A549 (cell line): ENCODE measurements at regions not wholly inside any gene's neighbourhood (a gene's known extent, or its start where the extent isn't known, plus 50 kb on each side); places are given as distances from the start of the nearest gene placed in this dataset.

Source experiments
- ATAC-seq, 2 experiments: fragments of 200-7000 bp in 1 of 2; fragments of >200 bp in 1 of 2; cut with Nextera tagmentation in 1 of 2; cut with Tn5 transposase in 1 of 2; 3 replicates each; pipeline versions ENCODE4 v1.8.0 to v1.9.1; 2018 to 2020; ENCODE audit warnings: mild to moderate bottlenecking in 1 of 2, moderate library complexity in 1 of 2
- CTCF ChIA-PET: fragments of 300-600 bp; sonication (Branson Sonifier 250); formaldehyde crosslinking; extraction: SDS; loops from one replicate; lab custom pipeline; 2021; ENCODE audit warnings: antibody characterized with exemption, inconsistent platforms; lab: Yijun Ruan, JAX
- POLR2A ChIA-PET: fragments of 350-600 bp; formaldehyde crosslinking; extraction: SDS; loops from one replicate; lab custom pipeline; 2021; ENCODE audit warnings: antibody characterized with exemption, inconsistent platforms; lab: Yijun Ruan, JAX
- DNase-seq, 2 experiments: peaks; one replicate each; pipeline versions ENCODE4 v3.0.0 to v3.0.0-alpha.2; 2011 to 2016; ENCODE audit warnings: low read depth in 1 of 2, low spot score in 1 of 2
- FAIRE-seq: peaks from 2 replicates; lab custom pipeline; 2011; peaks lifted over from hg19 to GRCh38; lab: Jason Lieb, UNC
- H3K27ac ChIP-seq, 2 experiments: fragments of >200 bp; sonication (Bioruptor Twin); formaldehyde crosslinking; 3 replicates each; pipeline ENCODE4 v1.5.1; 2016 to 2017
- H3K4me1 ChIP-seq: fragments of >200 bp; sonication (Bioruptor Twin); formaldehyde crosslinking; 3 replicates; pipeline ENCODE4 v1.6.1; 2016
- H3K4me2 ChIP-seq: fragments of >200 bp; sonication (Bioruptor Twin); formaldehyde crosslinking; 3 replicates; pipeline ENCODE4 v1.6.1; 2016
- H3K4me3 ChIP-seq: fragments of >200 bp; sonication (Bioruptor Twin); formaldehyde crosslinking; 3 replicates; pipeline ENCODE4 v1.5.1; 2016
- H3K9me3 ChIP-seq: fragments of >200 bp; sonication (Bioruptor Twin); formaldehyde crosslinking; 3 replicates; pipeline ENCODE4 v1.6.1; 2016
- ATOH8 ChIP-seq: fragments of 250-450 bp; sonication (Bioruptor Pico); IDR thresholded peaks from 2 replicates; pipeline ENCODE4 v1.5.0; 2020; ENCODE audit warnings: low read depth, mild to moderate bottlenecking, moderate library complexity
- CBX2 ChIP-seq: fragments of 200-600 bp; sonication (generic); IDR thresholded peaks from 2 replicates; pipeline ENCODE4 v1.6.1; 2016; ENCODE audit warnings: low read depth, mild to moderate bottlenecking, borderline replicate concordance
- CHD4 ChIP-seq: fragments of 200-600 bp; sonication (generic); IDR thresholded peaks from 2 replicates; pipeline ENCODE4 v1.6.1; 2016; ENCODE audit warnings: antibody characterized with exemption, mild to moderate bottlenecking, borderline replicate concordance
- FOSB ChIP-seq: fragments of 250-450 bp; sonication (Bioruptor Pico); IDR thresholded peaks from 2 replicates; pipeline ENCODE4 v1.5.0; 2020; ENCODE audit warnings: mild to moderate bottlenecking, moderate library complexity
- FOSL2 ChIP-seq, 2 experiments: fragments of 450-650 bp in 1 of 2; fragments of >200 bp in 1 of 2; sonication (Bioruptor Twin) in 1 of 2; formaldehyde crosslinking; IDR thresholded peaks; 2 replicates each; pipeline versions ENCODE4 v1.5.0 to v1.6.1; 2016 to 2020; ENCODE audit warnings: mild to moderate bottlenecking in 1 of 2, moderate library complexity in 1 of 2
- GATA3 ChIP-seq: IDR thresholded peaks from 2 replicates; pipeline ENCODE4 v1.6.1; 2012; ENCODE audit warnings: borderline replicate concordance
- HOXB13 ChIP-seq: fragments of 250-450 bp; sonication (Bioruptor Pico); IDR thresholded peaks from 2 replicates; pipeline ENCODE4 v1.5.0; 2020; ENCODE audit warnings: low read depth, mild to moderate bottlenecking, moderate library complexity
- MAZ ChIP-seq: fragments of 150-350 bp; IDR thresholded peaks from 2 replicates; pipeline ENCODE4 v1.6.1; 2014; ENCODE audit warnings: antibody characterized with exemption, low read depth, low read length, borderline replicate concordance
- MYC ChIP-seq: IDR thresholded peaks from 2 replicates; pipeline ENCODE4 v1.6.1; 2012; ENCODE audit warnings: mild to moderate bottlenecking, inconsistent platforms, low read length, improper control_type of control experiment, borderline replicate concordance
- NFE2L2 ChIP-seq: fragments of 150-350 bp; conservative IDR thresholded peaks from 2 replicates; pipeline ENCODE4 v1.6.1; 2014; ENCODE audit warnings: low read length
- NR3C1 ChIP-seq: fragments of >200 bp; sonication (Bioruptor Twin); formaldehyde crosslinking; IDR thresholded peaks from 3 replicates; pipeline ENCODE4 v1.6.1; 2017
- POLR2AphosphoS2 ChIP-seq: conservative IDR thresholded peaks from 2 replicates; pipeline ENCODE4 v1.6.1; 2012; ENCODE audit warnings: low read length, improper control_type of control experiment, inconsistent platforms
- RCOR1 ChIP-seq: fragments of 150-350 bp; IDR thresholded peaks from 2 replicates; pipeline ENCODE4 v1.6.1; 2014; ENCODE audit warnings: antibody characterized with exemption, low read length, low read depth
- REST ChIP-seq: fragments of 200-600 bp; sonication (generic); IDR thresholded peaks from 2 replicates; pipeline ENCODE4 v1.6.1; 2016; ENCODE audit warnings: antibody characterized with exemption, mild to moderate bottlenecking, moderate library complexity
- RFX5 ChIP-seq: fragments of 450-650 bp; IDR thresholded peaks from 2 replicates; pipeline ENCODE4 v1.7.1; 2014; ENCODE audit warnings: antibody characterized with exemption, mild to moderate bottlenecking, moderate library complexity
- ZSCAN20 ChIP-seq: fragments of 250-450 bp; sonication (Bioruptor Pico); IDR thresholded peaks from 2 replicates; pipeline ENCODE4 v1.8.0; 2022; ENCODE audit warnings: mild to moderate bottlenecking, moderate library complexity
- WGBS: methylation state at CpG from one replicate; pipeline ENCODE4 v1.1.6; 2017; ENCODE audit errors: missing lambda C conversion rate; 5-methylcytosine and 5-hydroxymethylcytosine counted together
- TF ChIP-seq, protein P1 (sequence below): fragments of >200 bp; sonication (Bioruptor Twin); formaldehyde crosslinking; IDR thresholded peaks from 3 replicates; pipeline ENCODE4 v1.5.1; 2016

- TF ChIP-seq REST (no peak), FOSB (CRISPR knock-in tag) (no peak), NR3C1 (no peak), NFE2L2 (no peak), CHD4 (no peak), CBX2 (no peak)
Measured at GRCh38 chr5:158590746-158591300, 508.9 kb downstream of the EBF1 start (continued).

GRCh38 chr5:158589939-158590338 is 509.8 kb downstream of the EBF1 start:
- no peak overlapping the region for H3K27ac ChIP-seq
- CTCF ChIA-PET, result no interaction called here
- POLR2A ChIA-PET, result no interaction called here
- no peak overlapping the region for H3K4me2 ChIP-seq
- H3K4me1 ChIP-seq, result no peaks in the 10 kb centered on the region
- ATAC-seq (no peak), FAIRE-seq (no peak), DNase-seq (no peak)
- WGBS, result 11% methylated on average over 3 of the region's 3 CpGs
- H3K9me3 ChIP-seq, result no peaks in the 10 kb centered on the region
- no peak overlapping the region for H3K4me3 ChIP-seq
- TF ChIP-seq GATA3 (no peak), POLR2AphosphoS2 (no peak), MAZ (no peak), MYC (no peak)
- TF ChIP-seq, all 56 proteins: peak for 0

DNA sequence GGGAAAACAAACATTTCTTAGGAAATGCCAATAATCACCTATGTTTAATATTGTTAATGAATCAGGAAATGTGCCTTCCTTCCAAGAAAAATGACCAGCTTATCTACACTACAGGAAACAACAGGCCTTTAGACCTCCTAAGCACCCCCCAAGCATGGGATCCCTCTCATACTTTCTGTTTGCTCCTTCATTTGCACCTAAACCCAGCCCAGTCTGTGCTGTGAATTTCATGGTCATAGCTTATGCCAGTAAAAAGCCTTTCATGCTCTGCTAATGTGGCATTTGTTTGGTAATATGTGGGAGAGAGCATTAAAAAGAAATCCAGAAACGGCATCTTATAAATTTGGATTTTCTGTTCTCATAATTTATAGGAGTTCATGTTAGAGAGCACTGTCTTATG is 511.1 kb downstream of the EBF1 start:
- CTCF ChIA-PET, result interaction anchor here (1.3 kb wide), 1 partner anchor 414 kb away, joined by 3 read pairs; no protein-coding TSS in a partner anchor
- no peak overlapping the region for H3K27ac ChIP-seq
- no peak for ATAC-seq

More for the DNA sequence above, 511.1 kb downstream of the EBF1 start:
- no peak overlapping the region for H3K4me3 ChIP-seq
- no peaks in the 10 kb centered on the region for H3K4me1 ChIP-seq
- H3K4me2 ChIP-seq, result no peak overlapping the region
- no peaks in the 10 kb centered on the region for H3K9me3 ChIP-seq
- WGBS, result 3% methylated on average over 1 of the region's 1 CpG
- FAIRE-seq (no peak), DNase-seq (no peak)
- POLR2A ChIA-PET, result no interaction called here
- TF ChIP-seq ZSCAN20 (CRISPR knock-in tag) (no peak), ATOH8 (CRISPR knock-in tag) (no peak), FOSL2 (IDR thresholded peaks at IDR 0.05) (no peak), FOSL2 (CRISPR knock-in tag; IDR thresholded peaks at IDR 0.05) (no peak), RFX5 (no peak), RCOR1 (no peak), NR3C1 (no peak), HOXB13 (CRISPR knock-in tag) (no peak), FOSB (CRISPR knock-in tag) (no peak)
- TF ChIP-seq, protein P1, sequence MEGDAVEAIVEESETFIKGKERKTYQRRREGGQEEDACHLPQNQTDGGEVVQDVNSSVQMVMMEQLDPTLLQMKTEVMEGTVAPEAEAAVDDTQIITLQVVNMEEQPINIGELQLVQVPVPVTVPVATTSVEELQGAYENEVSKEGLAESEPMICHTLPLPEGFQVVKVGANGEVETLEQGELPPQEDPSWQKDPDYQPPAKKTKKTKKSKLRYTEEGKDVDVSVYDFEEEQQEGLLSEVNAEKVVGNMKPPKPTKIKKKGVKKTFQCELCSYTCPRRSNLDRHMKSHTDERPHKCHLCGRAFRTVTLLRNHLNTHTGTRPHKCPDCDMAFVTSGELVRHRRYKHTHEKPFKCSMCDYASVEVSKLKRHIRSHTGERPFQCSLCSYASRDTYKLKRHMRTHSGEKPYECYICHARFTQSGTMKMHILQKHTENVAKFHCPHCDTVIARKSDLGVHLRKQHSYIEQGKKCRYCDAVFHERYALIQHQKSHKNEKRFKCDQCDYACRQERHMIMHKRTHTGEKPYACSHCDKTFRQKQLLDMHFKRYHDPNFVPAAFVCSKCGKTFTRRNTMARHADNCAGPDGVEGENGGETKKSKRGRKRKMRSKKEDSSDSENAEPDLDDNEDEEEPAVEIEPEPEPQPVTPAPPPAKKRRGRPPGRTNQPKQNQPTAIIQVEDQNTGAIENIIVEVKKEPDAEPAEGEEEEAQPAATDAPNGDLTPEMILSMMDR, result no peak
- TF ChIP-seq, all 56 proteins: peak for 0
